Immature natural killer cell (primary cell): ENCODE measurements at regions not wholly inside any gene's neighbourhood (a gene's known extent, or its start where the extent isn't known, plus 50 kb on each side); places are given as distances from the start of the nearest gene placed in this dataset.

Experiments
- DNase-seq, 3 donors: peaks; one replicate each; pipeline ENCODE4 v3.0.0; 2022; ENCODE audit warnings: mixed read lengths in 1 of 3
- H3K27ac Mint-ChIP-seq, 6 donors: one replicate each; pipeline ENCODE4 v1.8.0; 2020; ENCODE audit warnings: mixed read lengths in 6 of 6, mild to moderate bottlenecking in 5 of 6, inconsistent platforms in 4 of 6, moderate library complexity in 3 of 6
- H3K27me3 Mint-ChIP-seq, 3 donors: one replicate each; pipeline ENCODE4 v1.8.0; 2020 to 2021; ENCODE audit warnings: low read depth in 3 of 3, mild to moderate bottlenecking in 3 of 3, mixed read lengths in 3 of 3, moderate library complexity in 3 of 3, inconsistent platforms in 1 of 3
- H3K36me3 Mint-ChIP-seq, 3 donors: one replicate each; pipeline ENCODE4 v1.8.0; 2020; ENCODE audit warnings: mixed read lengths in 3 of 3, inconsistent platforms in 2 of 3, mild to moderate bottlenecking in 2 of 3
- H3K4me1 Mint-ChIP-seq, 2 donors: one replicate each; pipeline ENCODE4 v1.8.0; 2020; ENCODE audit warnings: inconsistent platforms in 2 of 2, mild to moderate bottlenecking in 2 of 2, mixed read lengths in 2 of 2, moderate library complexity in 1 of 2
- H3K4me3 Mint-ChIP-seq, 5 donors: one replicate each; pipeline ENCODE4 v1.8.0; 2020; ENCODE audit warnings: mild to moderate bottlenecking in 5 of 5, mixed read lengths in 5 of 5, inconsistent platforms in 3 of 5, moderate library complexity in 3 of 5
- H3K9me3 Mint-ChIP-seq, 6 donors: one replicate each; pipeline ENCODE4 v1.8.0; 2020; ENCODE audit warnings: mild to moderate bottlenecking in 6 of 6, mixed read lengths in 6 of 6, inconsistent platforms in 4 of 6, moderate library complexity in 3 of 6

DNA sequence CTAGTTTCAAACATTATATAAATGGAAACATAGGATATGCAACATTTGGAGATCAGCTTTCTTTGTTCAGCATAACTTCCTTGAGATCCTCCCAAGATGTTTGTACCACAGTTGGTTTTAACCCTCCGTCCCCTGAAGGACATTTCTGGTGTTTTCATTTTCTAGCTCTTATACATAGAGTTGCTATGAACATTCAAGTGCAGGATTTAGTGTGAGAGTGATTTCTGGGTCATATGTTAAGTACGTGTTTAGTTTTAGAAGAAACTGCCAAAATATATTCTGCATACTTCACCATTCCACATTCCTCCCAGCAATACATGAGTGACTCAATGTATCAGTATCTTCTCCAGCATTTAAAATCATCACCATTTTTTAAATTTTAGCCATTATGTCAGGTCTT lies 588.7 kb upstream of the PFKP start:
- no peaks in the 10 kb centered on the region for H3K4me1 Mint-ChIP-seq
- no peaks in the 10 kb centered on the region for H3K36me3 Mint-ChIP-seq
- peaks cover 0 to 21% (median 3%) of the 10 kb centered on the region in 6 donors for H3K9me3 Mint-ChIP-seq
- H3K4me3 Mint-ChIP-seq = no peak overlapping the region
- peaks cover 3 to 8% (median 3%) of the 10 kb centered on the region in 3 donors for H3K27me3 Mint-ChIP-seq
- no peak overlapping the region for H3K27ac Mint-ChIP-seq
- DNase-seq = no peak

GRCh38 chr10:2476812-2477553 lies 590.4 kb upstream of the PFKP start:
- Mint-ChIP-seq H3K9me3 (peaks cover 1 to 26% (median 3%) of the 10 kb centered on the region in 6 donors), H3K27me3 (peaks cover 3 to 8% (median 3%) of the 10 kb centered on the region in 3 donors), H3K4me1 (no peaks in the 10 kb centered on the region), H3K27ac (no peak overlapping the region), H3K4me3 (no peak overlapping the region), H3K36me3 (no peaks in the 10 kb centered on the region)
- no peak for DNase-seq

DNA sequence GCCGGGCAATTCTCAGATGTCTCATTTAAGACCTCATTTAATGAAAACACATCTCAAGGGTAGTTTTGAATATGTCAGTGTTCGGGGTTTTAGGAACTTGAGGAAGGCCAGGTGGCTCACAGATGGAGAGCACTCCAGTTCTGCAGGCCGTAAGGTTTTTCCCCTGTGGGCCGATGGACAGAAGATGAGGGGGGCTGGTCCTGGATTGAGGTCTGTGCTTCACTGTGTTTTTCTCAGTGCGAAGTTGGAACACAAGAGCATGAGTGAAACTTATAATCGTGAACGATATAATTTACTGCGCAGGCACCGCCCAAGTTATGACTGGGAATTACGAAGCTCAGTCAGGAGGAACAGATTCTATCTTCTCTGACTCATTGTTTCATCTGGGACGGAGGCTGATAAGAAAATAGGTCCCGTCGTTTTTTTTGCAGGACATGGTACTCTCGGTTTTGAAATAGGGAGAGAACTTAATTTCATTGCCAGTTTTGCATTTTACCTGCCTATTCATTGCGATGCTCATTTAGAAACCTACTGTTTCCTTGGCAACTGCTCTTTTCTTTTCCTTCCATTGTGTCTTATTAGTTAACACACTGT lies 591.0 kb upstream of the PFKP start:
- H3K9me3 Mint-ChIP-seq = peaks cover 1 to 26% (median 3%) of the 10 kb centered on the region in 6 donors

GRCh38 chr10:2475711-2476217 lies 591.6 kb upstream of the PFKP start:
- DNase-seq = no peak
- Mint-ChIP-seq H3K9me3 (peaks cover under 1 to 28% (median 3%) of the 10 kb centered on the region in 6 donors), H3K36me3 (no peaks in the 10 kb centered on the region), H3K4me1 (no peaks in the 10 kb centered on the region), H3K27me3 (peaks cover 3 to 5% (median 3%) of the 10 kb centered on the region in 3 donors), H3K4me3 (no peak overlapping the region), H3K27ac (no peak overlapping the region)

More for the DNA sequence above, 591.0 kb upstream of the PFKP start:
- Mint-ChIP-seq H3K4me3 (no peak overlapping the region), H3K27me3 (peaks cover 3 to 8% (median 3%) of the 10 kb centered on the region in 3 donors), H3K27ac (no peak overlapping the region), H3K4me1 (no peaks in the 10 kb centered on the region), H3K36me3 (no peaks in the 10 kb centered on the region)
- DNase-seq = no peak

GRCh38 chr10:2471811-2472210 lies 595.5 kb upstream of the PFKP start:
- Mint-ChIP-seq H3K27ac (no peak overlapping the region), H3K27me3 (peaks cover 2 to 3% (median 3%) of the 10 kb centered on the region in 3 donors), H3K4me3 (no peak overlapping the region), H3K9me3 (peaks cover 0 to 17% (median 4%) of the 10 kb centered on the region in 6 donors), H3K4me1 (no peaks in the 10 kb centered on the region), H3K36me3 (no peaks in the 10 kb centered on the region)
- DNase-seq = no peak

DNA sequence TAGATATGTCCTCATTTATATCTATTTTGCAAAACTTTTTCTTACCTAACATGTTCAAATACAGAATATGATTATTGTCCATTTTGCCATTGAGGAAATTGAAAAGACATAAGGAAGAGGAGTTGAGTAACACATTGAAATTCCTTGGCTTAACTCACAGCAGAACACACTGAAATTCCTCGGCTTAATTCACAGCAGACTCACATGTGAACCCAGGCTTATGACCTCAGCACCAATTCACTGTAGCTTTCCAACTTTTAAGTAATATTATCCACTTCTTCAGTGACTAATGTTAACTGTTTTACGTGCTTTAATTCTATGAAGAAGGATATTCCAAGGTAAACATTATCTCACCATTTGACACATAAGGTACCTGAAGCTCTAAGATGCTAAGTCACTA lies 597.5 kb upstream of the PFKP start:
- Mint-ChIP-seq H3K9me3 (peaks cover 0 to 14% (median 7%) of the 10 kb centered on the region in 6 donors), H3K36me3 (no peaks in the 10 kb centered on the region), H3K27ac (no peak overlapping the region), H3K4me1 (no peaks in the 10 kb centered on the region), H3K4me3 (no peak overlapping the region), H3K27me3 (peaks cover 0 to 2% (median 0%) of the 10 kb centered on the region in 3 donors)
- DNase-seq = no peak

- Mint-ChIP-seq H3K9me3 (peaks cover 0 to 14% (median 9%) of the 10 kb centered on the region in 6 donors), H3K4me1 (no peaks in the 10 kb centered on the region), H3K36me3 (no peaks in the 10 kb centered on the region), H3K4me3 (no peak overlapping the region), H3K27ac (no peak overlapping the region), H3K27me3 (peaks cover 0 to 5% (median 0%) of the 10 kb centered on the region in 3 donors)
- no peak for DNase-seq
Measured at GRCh38 chr10:2464483-2464882, 602.9 kb upstream of the PFKP start.

GRCh38 chr10:2463316-2463715 lies 604.0 kb upstream of the PFKP start:
- no peak for DNase-seq
- H3K27ac Mint-ChIP-seq = no peak overlapping the region
- no peak overlapping the region for H3K4me3 Mint-ChIP-seq
- H3K9me3 Mint-ChIP-seq = peaks cover 0 to 14% (median 9%) of the 10 kb centered on the region in 6 donors
- no peaks in the 10 kb centered on the region for H3K36me3 Mint-ChIP-seq
- peaks cover 0 to 5% (median under 1%) of the 10 kb centered on the region in 3 donors for H3K27me3 Mint-ChIP-seq
- no peaks in the 10 kb centered on the region for H3K4me1 Mint-ChIP-seq

GRCh38 chr10:2462581-2462980 lies 604.8 kb upstream of the PFKP start:
- no peak overlapping the region for H3K27ac Mint-ChIP-seq
- H3K36me3 Mint-ChIP-seq = no peaks in the 10 kb centered on the region
- H3K9me3 Mint-ChIP-seq = peaks cover 0 to 14% (median 9%) of the 10 kb centered on the region in 6 donors
- peaks cover 0 to 5% (median 2%) of the 10 kb centered on the region in 3 donors for H3K27me3 Mint-ChIP-seq
- DNase-seq = no peak
- no peaks in the 10 kb centered on the region for H3K4me1 Mint-ChIP-seq
- H3K4me3 Mint-ChIP-seq = no peak overlapping the region

- peaks cover 0 to 5% (median 2%) of the 10 kb centered on the region in 3 donors for H3K27me3 Mint-ChIP-seq
- no peak for DNase-seq
- no peaks in the 10 kb centered on the region for H3K36me3 Mint-ChIP-seq
- peaks cover 0 to 12% (median 7%) of the 10 kb centered on the region in 6 donors for H3K9me3 Mint-ChIP-seq
- H3K4me1 Mint-ChIP-seq = no peaks in the 10 kb centered on the region
- no peak overlapping the region for H3K27ac Mint-ChIP-seq
- H3K4me3 Mint-ChIP-seq = no peak overlapping the region
Measured at GRCh38 chr10:2460812-2461211, 606.5 kb upstream of the PFKP start.

DNA sequence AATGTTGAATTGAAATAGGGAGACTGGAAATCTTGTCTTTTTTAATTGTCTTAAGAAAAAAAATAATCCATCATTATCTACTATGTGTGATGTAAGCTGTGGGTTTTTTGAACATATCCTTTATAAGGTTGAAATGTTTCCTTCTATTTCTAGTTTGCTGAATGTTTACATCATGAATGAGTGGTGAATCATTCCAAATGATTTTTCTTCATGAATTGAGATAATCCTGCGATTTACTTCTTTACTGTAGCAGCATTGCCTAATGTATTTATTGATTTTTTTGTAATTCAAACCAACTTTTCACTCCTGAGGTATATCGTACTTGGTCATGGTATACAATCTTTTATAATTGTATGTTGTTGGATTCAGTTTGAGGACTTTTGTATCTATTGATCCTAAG lies 607.6 kb upstream of the PFKP start:
- Mint-ChIP-seq H3K4me1 (no peaks in the 10 kb centered on the region), H3K27me3 (peaks cover 0 to 7% (median 2%) of the 10 kb centered on the region in 3 donors), H3K9me3 (peaks cover 0 to 14% (median 5%) of the 10 kb centered on the region in 6 donors)

DNA sequence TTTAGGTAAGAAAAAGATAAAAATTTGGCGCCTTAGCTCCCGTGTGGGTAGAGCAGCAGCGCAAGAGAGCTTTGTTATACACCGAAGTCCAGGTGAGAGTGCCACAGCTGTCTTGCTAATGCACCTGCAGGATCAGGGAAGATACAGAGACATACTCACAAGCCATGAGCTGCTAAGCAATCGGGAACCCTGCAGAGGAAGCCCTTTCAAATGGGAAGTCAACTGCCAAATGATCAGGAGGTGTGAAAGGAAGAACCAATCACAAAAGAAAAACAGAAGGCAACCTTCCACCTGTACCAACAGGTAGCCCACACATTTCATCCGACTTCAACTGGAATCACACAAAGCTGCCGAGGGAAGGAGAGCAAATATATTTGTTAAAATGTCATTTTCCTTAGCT lies 610.5 kb upstream of the PFKP start:
- Mint-ChIP-seq H3K27ac (no peak overlapping the region), H3K4me1 (no peaks in the 10 kb centered on the region)

More for the DNA sequence above, 607.6 kb upstream of the PFKP start:
- DNase-seq = no peak
- Mint-ChIP-seq H3K27ac (no peak overlapping the region), H3K4me3 (no peak overlapping the region), H3K36me3 (no peaks in the 10 kb centered on the region)

DNA sequence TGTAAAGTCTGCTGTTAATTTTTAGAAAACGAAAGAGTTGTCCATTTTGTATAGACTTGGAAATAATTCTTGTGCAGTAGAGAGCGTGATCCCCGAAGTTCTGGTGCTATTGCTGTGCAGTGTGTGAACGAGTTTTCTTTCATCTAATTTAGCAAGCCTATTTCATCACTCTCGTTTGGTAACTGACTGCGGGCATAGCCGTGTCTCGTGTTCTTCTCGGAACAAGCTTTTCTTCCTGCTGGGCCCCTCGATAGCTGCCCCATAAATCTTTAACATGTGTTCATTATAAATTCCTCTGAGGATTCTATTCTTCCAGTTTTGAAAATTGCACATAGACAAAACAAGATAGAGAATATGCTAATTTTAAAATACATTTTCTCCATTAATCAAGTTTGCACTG lies 622.0 kb upstream of the PFKP start:
- Mint-ChIP-seq H3K4me3 (no peak overlapping the region), H3K4me1 (no peaks in the 10 kb centered on the region), H3K36me3 (no peaks in the 10 kb centered on the region), H3K9me3 (peaks cover 0 to 6% (median 3%) of the 10 kb centered on the region in 6 donors), H3K27ac (no peak overlapping the region), H3K27me3 (peaks cover 0 to 4% (median 0%) of the 10 kb centered on the region in 3 donors)
- DNase-seq = no peak

More for the DNA sequence above, 610.5 kb upstream of the PFKP start:
- H3K9me3 Mint-ChIP-seq = peaks cover 0 to 14% (median 5%) of the 10 kb centered on the region in 6 donors
- no peak for DNase-seq
- no peak overlapping the region for H3K4me3 Mint-ChIP-seq
- no peaks in the 10 kb centered on the region for H3K36me3 Mint-ChIP-seq
- peaks cover 0 to 3% (median 2%) of the 10 kb centered on the region in 3 donors for H3K27me3 Mint-ChIP-seq

- H3K4me3 Mint-ChIP-seq = no peak overlapping the region
- no peaks in the 10 kb centered on the region for H3K4me1 Mint-ChIP-seq
- H3K27me3 Mint-ChIP-seq = peaks cover 0 to 2% (median 0%) of the 10 kb centered on the region in 3 donors
- no peaks in the 10 kb centered on the region for H3K36me3 Mint-ChIP-seq
- H3K9me3 Mint-ChIP-seq = peaks cover 0 to 4% (median 3%) of the 10 kb centered on the region in 6 donors
- no peak for DNase-seq
- no peak overlapping the region for H3K27ac Mint-ChIP-seq
Measured at GRCh38 chr10:2439983-2440382, 627.4 kb upstream of the PFKP start.
